Brain microvascular endothelial cell (primary cell): ENCODE measurements at regions not wholly inside any gene's neighbourhood (a gene's known extent, or its start where the extent isn't known, plus 50 kb on each side); places are given as distances from the start of the nearest gene placed in this dataset.

ENCODE experiments used
- DNase-seq: peaks from one replicate; pipeline ENCODE4 v3.0.0-alpha.2; 2020
- H3K27ac ChIP-seq: fragments of 250-450 bp; sonication (Bioruptor Pico); 2 replicates; pipeline ENCODE4 v1.5.1; 2020; ENCODE audit warnings: mild to moderate bottlenecking, moderate library complexity
- H3K27me3 ChIP-seq: fragments of 250-450 bp; sonication (Bioruptor Pico); replicated peaks from 2 replicates; pipeline ENCODE4 v1.5.1; 2020; ENCODE audit warnings: mild to moderate bottlenecking
- H3K36me3 ChIP-seq: fragments of 250-450 bp; sonication (Bioruptor Pico); replicated peaks from 2 replicates; pipeline ENCODE4 v1.5.1; 2020; ENCODE audit warnings: mild to moderate bottlenecking
- H3K4me3 ChIP-seq: 2 replicates; pipeline ENCODE4 v1.5.1; 2011; ENCODE audit warnings: low read depth, mild to moderate bottlenecking, control low read depth, low read length, moderate library complexity
- CTCF ChIP-seq: IDR thresholded peaks from 2 replicates; pipeline ENCODE4 v1.5.1; 2011; ENCODE audit warnings: low read depth, mild to moderate bottlenecking, moderate library complexity, low read length, control low read depth, inconsistent platforms; ENCODE audit errors: missing control alignments
- in situ Hi-C: cut with HindIII; loops from 2 replicates; pipeline ENCODE4 v1.10.0; 2017; ENCODE audit warnings: low sequenced_read_pairs, low pct_ligation_motif_present

GRCh38 chr20:40960521-40960956, 68.1 kb upstream of the TOP1 start:
- Histone ChIP-seq H3K27ac (no peak overlapping the region), H3K4me3 (no peak overlapping the region), H3K36me3 (no peaks in the 10 kb centered on the region), H3K27me3 (no peaks in the 10 kb centered on the region)
- no peak for DNase-seq
- no peak for TF ChIP-seq CTCF
- in situ Hi-C loops = no loop called here

GRCh38 chr20:40961176-40961575, 67.4 kb upstream of the TOP1 start:
- no peak overlapping the region for H3K27ac ChIP-seq
- no peak for DNase-seq
- H3K4me3 ChIP-seq = no peak overlapping the region
- in situ Hi-C loops = no loop called here
- no peak for TF ChIP-seq CTCF
- H3K27me3 ChIP-seq = no peaks in the 10 kb centered on the region
- no peaks in the 10 kb centered on the region for H3K36me3 ChIP-seq

GRCh38 chr20:40961686-40962640, 66.7 kb upstream of the TOP1 start:
- no peak for DNase-seq
- no peak for TF ChIP-seq CTCF

GRCh38 chr20:40962733-40963504, 65.7 kb upstream of the TOP1 start:
- H3K27ac ChIP-seq = no peak overlapping the region
- peak; percentile 90 for TF ChIP-seq CTCF
- no peaks in the 10 kb centered on the region for H3K36me3 ChIP-seq
- peak; percentile 47 for DNase-seq
- H3K27me3 ChIP-seq = no peaks in the 10 kb centered on the region
- in situ Hi-C loops = no loop called here
- no peak overlapping the region for H3K4me3 ChIP-seq

More at GRCh38 chr20:40961686-40962640, 66.7 kb upstream of the TOP1 start:
- in situ Hi-C loops = no loop called here
- no peaks in the 10 kb centered on the region for H3K27me3 ChIP-seq
- no peaks in the 10 kb centered on the region for H3K36me3 ChIP-seq
- H3K4me3 ChIP-seq = no peak overlapping the region
- no peak overlapping the region for H3K27ac ChIP-seq

GRCh38 chr20:40963505-40963845, 65.1 kb upstream of the TOP1 start:
- Histone ChIP-seq H3K36me3 (no peaks in the 10 kb centered on the region), H3K27ac (no peak overlapping the region), H3K4me3 (no peak overlapping the region), H3K27me3 (no peaks in the 10 kb centered on the region)
- no peak for TF ChIP-seq CTCF
- in situ Hi-C loops = no loop called here
- no peak for DNase-seq
